Omental fat pad (tissue), 3 donors: ENCODE measurements at regions not wholly inside any gene's neighbourhood (a gene's known extent, or its start where the extent isn't known, plus 50 kb on each side); places are given as distances from the start of the nearest gene placed in this dataset.
"Not testable (repeated sequence)": the region's sequence is repeated elsewhere in the genome, so short reads cannot be mapped to it uniquely, and the experiment has no call there.

Experiments used
- ATAC-seq: fragments of 150-250 bp; one replicate; pipeline ENCODE4 v1.9.1; 2016; ENCODE audit warnings: mild to moderate bottlenecking, moderate library complexity; ENCODE audit not compliant: low FRiP score
- DNase-seq: peaks from one replicate; pipeline ENCODE4 v3.0.0-alpha.2; 2019; ENCODE audit warnings: low spot score
- TF ChIP-seq, protein P1 (sequence below), 3 donors: fragments of 450-650 bp; IDR thresholded peaks; one replicate each; pipeline ENCODE4 v1.5.1; 2016 to 2017; ENCODE audit warnings: antibody characterized with exemption in 3 of 3, mild to moderate bottlenecking in 3 of 3, moderate library complexity in 2 of 3

DNA sequence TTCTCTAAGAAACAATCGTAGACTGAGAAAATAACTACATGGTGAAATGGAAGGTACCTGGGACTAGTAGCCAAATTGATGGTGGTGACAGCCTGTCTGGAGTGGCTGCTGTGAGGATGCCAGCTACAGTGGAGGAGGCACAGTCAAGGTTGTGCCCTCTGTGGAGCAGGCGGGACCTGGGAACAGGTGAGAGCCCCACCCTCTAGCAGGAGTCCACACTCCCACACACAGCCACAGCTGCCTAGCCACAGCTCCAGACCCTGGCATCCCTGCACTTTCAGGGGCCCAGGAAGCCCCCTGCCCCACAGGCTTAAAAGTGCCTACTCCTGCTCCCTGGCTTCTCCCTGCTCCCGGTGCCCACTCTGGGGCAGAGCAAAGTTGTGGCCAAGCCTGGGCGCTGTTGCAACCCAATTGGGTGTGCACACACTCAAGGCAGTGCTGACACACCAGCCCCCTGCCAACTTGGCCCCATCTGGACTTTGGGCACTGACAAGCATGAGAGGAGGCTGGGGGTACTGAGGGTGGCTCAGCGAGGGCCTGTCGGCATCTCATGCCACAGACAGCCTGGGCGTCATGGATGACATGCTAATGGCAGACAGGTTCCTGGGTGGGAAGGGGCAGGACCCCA, 548.7 kb downstream of the TBC1D32 start:
- ATAC-seq (no peak), DNase-seq (no peak)
- TF ChIP-seq, protein P1, sequence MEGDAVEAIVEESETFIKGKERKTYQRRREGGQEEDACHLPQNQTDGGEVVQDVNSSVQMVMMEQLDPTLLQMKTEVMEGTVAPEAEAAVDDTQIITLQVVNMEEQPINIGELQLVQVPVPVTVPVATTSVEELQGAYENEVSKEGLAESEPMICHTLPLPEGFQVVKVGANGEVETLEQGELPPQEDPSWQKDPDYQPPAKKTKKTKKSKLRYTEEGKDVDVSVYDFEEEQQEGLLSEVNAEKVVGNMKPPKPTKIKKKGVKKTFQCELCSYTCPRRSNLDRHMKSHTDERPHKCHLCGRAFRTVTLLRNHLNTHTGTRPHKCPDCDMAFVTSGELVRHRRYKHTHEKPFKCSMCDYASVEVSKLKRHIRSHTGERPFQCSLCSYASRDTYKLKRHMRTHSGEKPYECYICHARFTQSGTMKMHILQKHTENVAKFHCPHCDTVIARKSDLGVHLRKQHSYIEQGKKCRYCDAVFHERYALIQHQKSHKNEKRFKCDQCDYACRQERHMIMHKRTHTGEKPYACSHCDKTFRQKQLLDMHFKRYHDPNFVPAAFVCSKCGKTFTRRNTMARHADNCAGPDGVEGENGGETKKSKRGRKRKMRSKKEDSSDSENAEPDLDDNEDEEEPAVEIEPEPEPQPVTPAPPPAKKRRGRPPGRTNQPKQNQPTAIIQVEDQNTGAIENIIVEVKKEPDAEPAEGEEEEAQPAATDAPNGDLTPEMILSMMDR (IDR thresholded peaks at IDR 0.05): no peak

DNA sequence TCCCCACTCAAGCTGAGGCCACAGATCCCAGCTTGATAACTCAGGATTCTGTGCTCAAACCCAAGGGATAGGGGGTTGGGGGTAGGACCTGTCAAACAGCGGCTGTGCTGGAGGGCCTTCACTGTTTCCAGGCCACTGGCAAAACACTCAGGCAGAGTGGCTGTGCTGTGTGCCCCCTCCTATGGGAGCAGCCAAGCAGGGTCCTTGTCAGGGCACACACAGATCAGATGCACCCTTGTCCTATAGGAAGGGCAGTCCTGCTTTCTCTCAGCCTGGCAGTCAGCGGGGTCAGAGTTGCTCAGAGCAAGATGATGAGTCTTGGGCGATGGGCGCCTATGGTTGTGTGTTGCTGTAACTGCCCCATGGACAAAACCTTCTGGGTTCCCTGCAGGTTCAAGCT, 554.8 kb downstream of the TBC1D32 start:
- TF ChIP-seq, protein P1 (IDR thresholded peaks at IDR 0.05): no peak
- no peak for ATAC-seq
- DNase-seq: no peak

DNA sequence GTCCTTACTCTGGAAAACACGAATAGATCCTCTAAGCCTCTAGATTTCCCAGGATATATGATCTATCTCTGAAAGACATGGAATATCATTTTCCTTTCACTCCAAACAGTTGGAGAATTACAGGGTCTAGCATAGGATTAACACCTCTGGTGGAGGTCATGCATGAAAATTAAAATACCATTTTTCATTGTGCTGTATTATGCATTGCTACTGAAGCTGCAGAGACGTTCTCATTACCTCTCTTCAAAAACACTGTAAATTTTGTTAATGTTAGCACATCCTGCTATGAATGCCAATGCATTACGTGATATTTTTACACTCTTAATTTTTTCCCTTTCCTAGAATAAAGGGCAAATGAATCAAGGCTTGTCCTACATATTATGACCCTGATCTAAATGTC, 558.6 kb downstream of the TBC1D32 start:
- ATAC-seq (no peak), DNase-seq (no peak)

DNA sequence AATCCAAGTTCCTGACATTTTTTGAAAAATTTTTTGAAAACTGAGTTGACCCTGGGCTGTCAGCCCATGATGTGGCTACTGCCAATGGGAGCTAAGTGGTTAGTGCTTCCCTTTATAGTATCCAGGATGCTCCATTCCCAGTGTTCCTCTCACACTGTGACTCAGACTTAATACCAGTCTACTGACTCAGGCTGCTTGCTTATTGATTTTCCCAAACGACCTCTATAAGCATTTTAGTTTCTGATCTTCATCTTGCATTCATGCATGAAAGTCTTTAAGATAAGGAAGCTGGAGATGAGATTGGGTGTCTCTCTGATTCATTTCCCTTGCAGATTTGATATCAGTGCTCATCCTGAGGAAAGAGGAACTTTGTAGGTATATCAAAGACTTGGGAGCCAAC, 560.0 kb downstream of the TBC1D32 start:
- ATAC-seq: no peak
- TF ChIP-seq, protein P1 (IDR thresholded peaks at IDR 0.05): no peak
- DNase-seq: no peak

More for the DNA sequence above, 558.6 kb downstream of the TBC1D32 start:
- TF ChIP-seq, protein P1 (IDR thresholded peaks at IDR 0.05): no peak

DNA sequence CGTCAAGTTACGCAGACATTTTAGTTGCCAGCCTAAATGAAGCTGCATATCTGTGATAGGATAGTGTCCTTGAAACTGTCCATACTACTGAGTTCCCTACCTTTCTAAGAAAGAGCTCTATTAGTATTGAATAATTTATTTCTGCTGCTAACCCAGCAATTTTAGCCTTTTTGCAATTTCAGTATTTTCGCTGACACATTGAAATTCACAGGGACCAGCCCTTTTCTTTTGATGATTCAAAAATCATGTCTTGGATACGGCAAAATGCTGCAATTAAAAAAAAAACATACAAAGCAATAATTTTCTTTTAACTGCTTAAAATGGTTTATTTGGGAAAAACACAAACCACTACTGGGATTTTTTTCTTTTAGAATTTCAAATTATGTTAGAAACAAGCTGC, 563.3 kb downstream of the TBC1D32 start:
- DNase-seq (no peak), ATAC-seq (no peak)

DNA sequence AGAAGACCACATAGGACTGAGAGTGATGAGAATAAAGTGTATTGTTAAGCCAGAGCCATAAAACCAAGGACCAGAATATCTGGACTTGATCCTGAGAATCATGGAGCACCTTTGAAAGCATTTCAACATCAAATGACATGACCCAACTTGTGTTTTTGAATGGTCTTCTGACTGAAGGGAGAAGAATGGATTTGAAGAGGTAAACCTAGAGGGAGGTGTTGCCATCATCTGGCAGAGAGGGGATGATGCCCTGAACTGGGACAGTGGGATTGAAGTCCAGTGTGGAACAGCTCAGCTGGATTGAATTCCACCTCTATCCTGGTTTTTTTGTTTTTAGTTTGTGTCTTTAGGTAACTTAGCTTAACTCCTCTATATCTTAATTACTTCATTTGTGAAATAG, 570.0 kb downstream of the TBC1D32 start:
- TF ChIP-seq, protein P1 (IDR thresholded peaks at IDR 0.05): no peak
- DNase-seq (no peak), ATAC-seq (no peak)

More for the DNA sequence above, 563.3 kb downstream of the TBC1D32 start:
- TF ChIP-seq, protein P1 (IDR thresholded peaks at IDR 0.05): no peak

DNA sequence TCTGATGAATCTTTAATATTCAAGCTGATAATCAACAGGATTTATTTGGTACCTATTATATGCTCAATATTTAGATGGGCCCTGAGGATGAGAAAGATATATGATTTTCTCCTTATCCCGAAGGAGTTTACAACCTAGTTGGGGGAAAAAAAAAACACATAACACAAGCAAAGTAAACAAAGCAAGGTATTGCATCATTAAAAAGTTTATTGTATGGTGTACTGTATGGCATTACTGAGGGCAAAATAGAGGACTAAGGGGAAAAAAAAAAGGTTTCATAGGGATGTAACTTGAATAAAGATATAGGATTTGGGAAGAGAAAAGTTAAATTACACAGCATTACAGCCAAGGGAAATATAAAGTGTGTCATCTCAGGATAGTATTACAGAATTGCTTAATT, 574.7 kb downstream of the TBC1D32 start:
- DNase-seq: no peak
- ATAC-seq: no peak
- TF ChIP-seq, protein P1 (IDR thresholded peaks at IDR 0.05): no peak

DNA sequence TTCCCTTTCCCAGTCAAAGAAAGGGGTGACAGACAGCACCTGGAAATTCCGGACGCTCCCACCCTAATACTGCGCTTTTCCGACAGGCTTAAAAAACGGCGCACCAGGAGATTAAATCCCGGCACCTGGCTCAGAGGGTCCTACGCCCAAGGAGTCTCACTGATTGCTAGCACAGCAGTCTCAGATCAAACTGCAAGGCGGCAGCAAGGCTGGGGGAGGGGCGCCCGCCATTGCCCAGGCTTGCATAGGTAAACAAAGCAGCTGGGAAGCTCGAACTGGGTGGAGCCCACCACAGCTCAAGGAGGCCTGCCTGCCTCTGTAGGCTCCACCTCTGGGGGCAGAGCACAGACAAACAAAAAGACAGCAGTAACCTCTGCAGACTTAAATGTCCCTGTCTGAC, 585.7 kb downstream of the TBC1D32 start:
- not testable (repeated sequence) for ATAC-seq, DNase-seq
